B cell (primary cell): ENCODE measurements at regions not wholly inside any gene's neighbourhood (a gene's known extent, or its start where the extent isn't known, plus 50 kb on each side); places are given as distances from the start of the nearest gene placed in this dataset.

Experiments
- EZH2 ChIP-seq: IDR thresholded peaks from 2 replicates; pipeline ENCODE4 v1.6.1; 2012; ENCODE audit warnings: borderline replicate concordance, low read depth, mild to moderate bottlenecking, moderate library complexity, low read length; ENCODE audit not compliant: insufficient read depth, poor library complexity, severe bottlenecking
- TF ChIP-seq, protein P1 (sequence below): fragments of 200-600 bp; IDR thresholded peaks from one replicate; pipeline ENCODE4 v1.8.0; 2022; ENCODE audit warnings: antibody characterized with exemption, mild to moderate bottlenecking

DNA sequence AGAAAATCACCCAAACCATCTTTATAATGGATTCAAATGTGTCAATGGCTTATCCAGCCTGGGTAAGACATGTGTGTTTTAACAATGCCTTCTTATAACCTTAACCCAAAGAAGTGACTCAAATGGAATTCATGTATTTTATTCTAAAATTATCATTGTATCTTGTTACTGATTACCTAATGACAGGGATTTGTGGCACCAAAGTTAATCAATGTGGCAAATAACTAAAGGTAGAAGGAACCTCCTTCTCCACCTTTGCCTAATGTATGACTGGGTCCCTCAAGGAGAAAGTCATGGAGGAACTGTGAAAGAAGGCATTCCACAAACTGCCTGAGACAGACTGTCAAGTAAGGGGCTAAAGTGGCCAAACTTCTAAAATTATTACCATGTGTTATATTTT, 84.4 kb upstream of the ITGA1 start:
- TF ChIP-seq, protein P1, sequence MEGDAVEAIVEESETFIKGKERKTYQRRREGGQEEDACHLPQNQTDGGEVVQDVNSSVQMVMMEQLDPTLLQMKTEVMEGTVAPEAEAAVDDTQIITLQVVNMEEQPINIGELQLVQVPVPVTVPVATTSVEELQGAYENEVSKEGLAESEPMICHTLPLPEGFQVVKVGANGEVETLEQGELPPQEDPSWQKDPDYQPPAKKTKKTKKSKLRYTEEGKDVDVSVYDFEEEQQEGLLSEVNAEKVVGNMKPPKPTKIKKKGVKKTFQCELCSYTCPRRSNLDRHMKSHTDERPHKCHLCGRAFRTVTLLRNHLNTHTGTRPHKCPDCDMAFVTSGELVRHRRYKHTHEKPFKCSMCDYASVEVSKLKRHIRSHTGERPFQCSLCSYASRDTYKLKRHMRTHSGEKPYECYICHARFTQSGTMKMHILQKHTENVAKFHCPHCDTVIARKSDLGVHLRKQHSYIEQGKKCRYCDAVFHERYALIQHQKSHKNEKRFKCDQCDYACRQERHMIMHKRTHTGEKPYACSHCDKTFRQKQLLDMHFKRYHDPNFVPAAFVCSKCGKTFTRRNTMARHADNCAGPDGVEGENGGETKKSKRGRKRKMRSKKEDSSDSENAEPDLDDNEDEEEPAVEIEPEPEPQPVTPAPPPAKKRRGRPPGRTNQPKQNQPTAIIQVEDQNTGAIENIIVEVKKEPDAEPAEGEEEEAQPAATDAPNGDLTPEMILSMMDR: no peak
- TF ChIP-seq EZH2: no peak
